Body of pancreas (tissue), 4 donors: ENCODE measurements at regions not wholly inside any gene's neighbourhood (a gene's known extent, or its start where the extent isn't known, plus 50 kb on each side); places are given as distances from the start of the nearest gene placed in this dataset.

Experiments
- CTCF ChIP-seq, 7 experiments: fragments of 450-650 bp in 4 of 7; fragments of 200-600 bp in 3 of 7; sonication (generic) in 3 of 7; IDR thresholded peaks; one replicate each; pipeline ENCODE4 v1.5.1; 2016 to 2019; ENCODE audit warnings: antibody characterized with exemption in 7 of 7
- POLR2A ChIP-seq, 3 donors: fragments of 450-650 bp; IDR thresholded peaks; one replicate each; pipeline ENCODE4 v1.6.1; 2016; ENCODE audit warnings: antibody characterized with exemption in 3 of 3, mild to moderate bottlenecking in 2 of 3

- TF ChIP-seq POLR2A (IDR thresholded peaks at IDR 0.05), result no peak
- no peak for TF ChIP-seq CTCF (IDR thresholded peaks at IDR 0.05)
Observed at GRCh38 chr18:66141716-66142115, 390.9 kb downstream of the CDH7 start.
